GM19372 (cell line): ENCODE measurements at regions not wholly inside any gene's neighbourhood (a gene's known extent, or its start where the extent isn't known, plus 50 kb on each side); places are given as distances from the start of the nearest gene placed in this dataset.

Source experiments
- ATAC-seq: cut with Tn5 transposase; IDR thresholded peaks from one replicate; pipeline ENCODE4 v1.9.1; 2021; ENCODE audit warnings: mild to moderate bottlenecking, low read depth, moderate library complexity; ENCODE audit not compliant: unreplicated experiment

DNA sequence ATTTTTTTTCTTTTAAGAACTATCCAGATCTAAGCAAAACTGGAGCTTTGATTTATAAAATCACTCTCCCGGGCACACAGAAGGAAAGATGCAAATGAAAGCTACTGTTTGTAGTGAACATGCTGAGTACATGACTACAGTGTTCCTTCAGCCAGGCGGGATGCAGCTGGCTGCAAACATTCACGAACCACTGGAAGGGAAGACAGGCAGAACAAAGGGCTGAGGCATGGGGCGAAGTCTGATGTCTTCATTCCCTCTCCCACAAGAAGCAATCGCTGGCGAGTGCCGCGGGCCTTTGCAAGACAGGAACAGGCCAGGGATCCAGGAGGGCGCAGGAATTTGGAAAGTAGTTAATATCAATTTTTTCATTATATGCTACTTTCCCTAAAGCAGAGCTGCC, 257.9 kb upstream of the AJAP1 start:
- no peak for ATAC-seq

DNA sequence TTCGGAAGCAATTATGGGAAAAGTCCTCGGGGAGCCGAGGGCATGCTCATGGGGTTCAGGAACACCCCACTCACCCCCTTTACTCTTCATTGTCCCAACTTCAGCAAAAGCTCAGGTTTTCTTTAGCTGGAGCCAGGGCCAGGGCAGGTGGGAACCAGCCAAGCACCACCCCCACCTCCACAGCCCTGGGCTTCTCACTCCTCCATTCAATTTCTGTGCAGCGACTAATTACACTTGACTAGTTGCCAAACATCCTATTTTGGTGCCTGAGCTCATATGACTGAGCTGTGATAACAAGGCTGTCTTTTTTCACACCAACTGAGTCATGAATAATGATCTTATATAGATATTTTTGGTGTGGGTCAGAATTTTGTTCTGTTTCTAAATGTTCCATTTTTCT, 257.2 kb upstream of the AJAP1 start:
- ATAC-seq, result no peak

DNA sequence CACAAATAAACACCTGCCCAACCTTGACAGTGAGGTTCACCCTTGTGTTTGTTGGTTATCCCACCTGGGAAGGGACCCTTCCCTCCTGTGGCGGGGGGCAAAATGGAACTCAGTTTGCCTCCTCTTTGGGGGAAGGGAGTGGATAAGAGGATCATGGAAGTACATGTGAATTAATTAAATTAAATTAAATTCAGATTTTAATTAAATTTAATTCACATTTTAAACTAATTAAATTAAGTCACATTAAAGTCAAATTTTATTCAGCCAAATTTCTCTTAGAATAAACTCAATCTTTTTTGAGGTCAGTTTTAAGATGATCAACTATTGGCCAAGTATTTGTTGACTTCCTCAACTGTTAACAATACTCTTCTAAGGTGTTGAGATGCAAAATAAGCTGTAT, 252.4 kb upstream of the AJAP1 start:
- no peak for ATAC-seq

DNA sequence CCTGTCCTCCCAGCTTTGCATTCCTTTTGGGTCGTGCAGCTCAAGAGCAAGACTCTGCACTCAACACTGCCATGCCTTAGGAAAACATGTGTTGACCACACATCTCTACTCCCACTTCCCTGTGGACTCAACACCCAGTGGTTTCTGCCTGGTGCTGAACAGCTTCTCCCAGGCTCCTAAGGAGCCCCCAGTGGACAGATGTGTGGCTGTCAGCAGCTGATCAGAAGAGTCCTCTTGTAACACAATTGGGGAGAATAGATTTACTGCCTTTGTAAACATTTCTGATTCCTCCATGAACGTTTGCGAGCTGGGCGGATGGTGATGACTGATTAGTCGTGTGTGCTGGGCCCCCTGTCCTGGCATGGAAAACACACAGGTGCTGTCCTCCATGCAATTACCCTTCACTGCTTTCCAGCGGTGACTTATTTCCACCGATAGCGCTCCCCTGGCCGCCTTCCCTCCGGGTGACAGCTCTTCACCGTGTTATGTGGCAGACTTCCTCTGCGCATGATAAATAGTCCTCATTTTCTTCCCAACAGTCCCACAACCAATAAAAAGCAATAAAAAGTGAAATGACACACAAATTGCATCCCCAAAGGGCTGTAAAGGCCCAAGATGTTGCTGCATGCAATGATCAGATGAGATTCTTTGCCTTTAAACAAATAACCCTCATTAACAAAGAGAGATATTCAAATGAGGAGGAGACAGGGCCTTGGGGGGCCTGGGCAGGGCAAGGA, 249.4 kb upstream of the AJAP1 start:
- no peak for ATAC-seq

DNA sequence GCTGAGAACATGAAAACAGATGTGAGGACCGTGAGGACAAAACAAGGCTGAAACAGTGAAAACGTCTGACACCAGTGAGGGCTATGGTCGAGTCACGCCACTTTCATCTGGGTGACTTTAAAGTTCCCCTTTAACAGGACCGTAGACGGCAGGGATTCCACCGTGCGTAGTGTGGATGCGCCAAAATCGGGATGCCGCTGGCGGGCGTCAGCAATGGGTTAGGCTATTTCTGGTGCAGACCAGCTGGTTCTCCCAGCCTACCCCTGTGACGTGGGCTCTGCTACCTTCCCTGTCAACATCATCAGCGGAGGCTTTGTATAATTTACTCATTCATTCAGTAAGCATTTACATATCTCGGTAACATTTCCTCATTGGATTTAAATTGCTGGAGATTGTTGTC, 246.6 kb upstream of the AJAP1 start:
- no peak for ATAC-seq

DNA sequence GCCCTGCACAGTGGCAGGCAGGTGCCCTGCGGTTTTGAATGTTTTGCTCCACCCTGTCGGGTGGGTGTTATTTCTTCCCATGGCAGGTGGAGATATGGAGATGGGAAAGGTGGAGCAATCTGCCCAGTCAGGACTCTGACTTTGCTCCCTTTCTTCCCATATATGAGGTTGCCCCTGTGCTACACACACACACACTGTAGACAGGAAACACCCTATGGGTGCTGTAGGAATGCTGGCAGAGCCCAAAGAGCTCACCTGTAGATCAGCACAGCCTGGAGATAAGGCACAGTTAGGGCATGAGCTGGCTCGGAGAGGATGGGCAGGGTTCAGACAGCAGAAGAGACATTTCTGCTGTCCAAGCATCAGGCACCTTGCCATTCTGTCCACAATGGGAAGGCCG, 246.0 kb upstream of the AJAP1 start:
- no peak for ATAC-seq

DNA sequence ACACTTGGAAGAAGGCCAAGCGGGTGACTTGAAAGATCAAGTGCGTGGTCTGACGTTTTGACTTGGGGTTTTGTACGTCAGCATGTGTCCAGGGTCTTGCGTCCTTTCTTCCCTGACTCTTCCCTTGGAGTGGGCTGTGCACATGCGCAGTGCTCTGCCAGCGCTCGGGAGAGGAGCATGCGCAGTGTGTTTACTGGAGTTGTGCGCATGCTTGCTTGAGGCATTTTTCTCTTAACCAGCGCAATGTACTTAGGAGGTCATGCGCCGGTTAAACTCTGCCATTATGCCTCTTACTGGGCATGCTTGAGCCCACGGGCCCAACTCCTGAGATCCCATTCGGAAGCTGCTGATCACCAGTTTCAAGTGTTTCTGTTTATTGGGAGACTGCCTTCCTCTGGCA, 242.5 kb upstream of the AJAP1 start:
- ATAC-seq, result no peak

DNA sequence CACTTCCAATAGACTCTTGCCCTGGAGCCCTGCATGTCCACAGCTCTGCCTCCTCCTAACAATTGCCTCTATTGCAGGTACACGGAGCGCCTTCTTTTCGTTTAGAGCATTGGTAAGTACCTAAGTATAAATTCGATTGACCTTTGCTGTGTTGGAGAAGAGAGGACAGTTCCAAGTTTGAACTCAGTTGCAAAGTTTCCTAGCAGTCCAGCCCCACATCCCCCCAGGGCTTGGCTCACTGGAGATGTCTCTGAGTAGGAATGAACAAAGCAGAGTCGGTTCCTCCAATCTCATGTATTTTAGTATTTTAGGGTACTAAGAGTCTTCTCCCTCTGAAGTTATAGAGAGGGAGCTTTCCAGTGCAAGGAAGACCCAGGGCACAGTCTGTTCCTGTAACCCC, 238.9 kb upstream of the AJAP1 start:
- ATAC-seq, result no peak

DNA sequence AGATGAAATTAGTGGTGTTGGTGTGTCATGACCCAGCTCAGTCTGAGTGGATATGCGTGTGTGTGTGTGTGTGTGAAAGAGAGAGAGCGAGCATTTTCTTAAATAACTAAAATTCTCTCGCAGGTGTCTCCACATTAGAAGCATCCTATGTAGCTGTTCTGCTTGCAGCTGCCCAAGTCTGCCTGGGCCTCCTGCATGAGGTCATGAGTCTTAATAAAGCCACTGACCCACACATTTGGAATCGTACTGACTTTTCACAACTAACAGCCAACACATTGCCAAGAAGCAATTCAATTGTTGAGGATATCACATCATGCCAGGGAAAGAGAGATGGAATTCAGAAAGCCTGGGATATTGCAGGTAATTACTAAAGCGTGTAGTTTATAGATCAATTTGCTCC, 238.2 kb upstream of the AJAP1 start:
- ATAC-seq, result no peak

DNA sequence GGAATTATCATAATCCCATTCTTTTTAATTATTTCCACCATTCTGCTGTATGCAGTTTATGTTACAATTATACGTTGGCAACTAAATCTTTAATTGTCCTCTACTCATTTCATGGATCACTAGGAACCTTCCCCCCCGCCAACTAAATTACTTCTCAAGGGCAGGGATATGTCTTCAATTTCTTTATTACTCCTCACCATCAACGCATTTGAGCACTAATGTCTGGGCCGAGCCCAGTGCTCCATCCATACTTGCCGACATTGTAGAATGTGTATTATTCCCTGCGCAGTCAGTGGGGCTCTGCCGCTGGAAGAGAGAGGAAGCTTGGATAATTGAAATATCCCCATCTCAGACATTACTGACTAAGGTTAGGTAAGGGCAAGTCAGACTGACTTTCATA, 236.4 kb upstream of the AJAP1 start:
- no peak for ATAC-seq

DNA sequence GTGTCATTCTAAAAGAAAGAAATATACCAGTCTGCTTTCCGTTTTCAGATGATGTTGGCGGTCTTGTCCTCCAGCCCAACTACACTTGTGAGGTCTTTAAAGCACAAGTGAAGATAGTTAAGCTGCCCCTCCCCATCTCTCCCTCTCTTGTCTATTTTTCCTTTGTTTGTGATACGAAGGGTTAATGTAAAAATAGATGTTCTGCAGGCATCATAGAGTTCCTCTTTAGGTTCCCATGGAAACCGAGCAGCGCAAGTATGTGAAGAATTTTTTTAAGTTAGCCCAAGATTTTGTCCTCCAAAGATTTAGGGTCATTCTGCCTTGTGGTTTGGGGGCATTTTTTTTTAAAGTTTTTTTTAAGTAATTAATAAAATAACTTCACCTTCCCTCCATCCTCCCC, 232.4 kb upstream of the AJAP1 start:
- no peak for ATAC-seq

DNA sequence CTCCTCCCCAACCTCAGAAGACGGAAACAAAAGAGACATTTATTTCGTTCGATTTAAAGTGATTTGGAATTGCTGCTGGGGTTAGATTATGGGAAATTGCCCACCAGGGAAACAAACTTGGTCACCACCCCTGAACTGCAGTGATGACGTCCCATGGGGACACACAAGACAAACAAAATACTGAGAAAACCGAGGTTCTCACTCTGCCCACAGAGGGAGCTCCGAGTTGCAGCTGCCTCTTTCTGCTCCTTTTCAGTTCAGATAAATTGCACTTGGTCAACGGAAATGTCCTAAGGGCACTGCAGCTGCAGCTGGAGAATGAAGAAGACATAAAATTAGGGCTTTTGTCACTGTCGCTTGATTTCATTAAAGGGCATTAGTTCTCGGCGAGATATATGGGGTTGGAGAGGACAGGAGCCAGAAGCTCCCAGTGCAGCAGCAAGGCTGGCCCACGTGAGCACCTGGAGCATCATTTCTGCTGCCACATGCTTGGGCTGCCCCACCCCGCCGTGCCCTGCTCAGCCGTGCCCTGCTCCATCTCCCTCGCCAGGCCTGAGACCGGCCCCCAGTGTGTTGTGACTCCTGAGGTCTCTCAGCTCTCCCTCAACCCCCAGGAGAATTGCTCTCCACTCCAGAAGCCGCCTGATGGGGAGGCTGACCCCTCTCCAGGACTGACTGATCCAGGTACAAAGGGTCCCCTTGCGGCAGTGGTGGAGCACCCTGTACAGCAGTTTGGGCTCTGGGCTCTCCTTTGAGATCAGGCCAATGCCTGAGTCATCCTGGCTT, 231.7 kb upstream of the AJAP1 start:
- no peak for ATAC-seq

DNA sequence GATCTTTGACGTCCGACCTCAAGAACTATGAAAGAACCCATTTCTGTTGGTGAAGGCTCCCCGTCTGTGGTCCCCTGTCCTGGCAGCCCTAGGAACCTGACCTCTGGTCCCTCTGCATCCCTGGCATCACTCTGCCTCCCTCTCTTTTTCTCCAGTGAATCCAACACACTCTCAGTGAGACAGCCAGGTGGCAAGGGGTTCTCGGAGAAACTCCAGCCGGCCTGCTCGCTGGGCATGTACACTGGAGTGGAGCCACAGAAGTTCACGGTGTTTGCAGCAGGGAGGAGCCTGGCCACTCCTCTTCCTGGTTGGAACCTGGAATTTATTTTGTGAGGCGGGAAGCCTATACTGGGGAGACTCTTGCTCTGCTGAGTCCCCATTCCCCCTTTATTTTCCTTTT, 230.2 kb upstream of the AJAP1 start:
- no peak for ATAC-seq

DNA sequence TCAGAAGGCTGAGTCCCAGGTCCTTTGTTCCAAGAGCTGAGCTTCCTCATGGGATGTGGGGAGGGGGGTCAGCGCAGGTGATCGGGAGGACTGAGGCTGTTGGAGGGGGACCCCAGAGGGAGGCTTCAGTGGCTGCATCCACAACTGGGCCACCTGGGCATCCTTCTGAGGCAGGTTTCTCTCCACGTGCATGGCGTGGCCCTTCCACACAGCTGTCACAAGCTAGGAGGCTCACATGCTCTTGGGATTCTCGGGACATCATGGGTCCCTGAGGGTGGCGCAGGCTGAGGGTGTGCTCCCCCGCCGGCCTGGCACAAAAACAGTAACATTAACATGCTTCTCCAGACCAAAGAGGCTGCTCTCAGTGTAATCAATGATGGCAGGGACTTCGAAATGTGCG, 229.6 kb upstream of the AJAP1 start:
- no peak for ATAC-seq

DNA sequence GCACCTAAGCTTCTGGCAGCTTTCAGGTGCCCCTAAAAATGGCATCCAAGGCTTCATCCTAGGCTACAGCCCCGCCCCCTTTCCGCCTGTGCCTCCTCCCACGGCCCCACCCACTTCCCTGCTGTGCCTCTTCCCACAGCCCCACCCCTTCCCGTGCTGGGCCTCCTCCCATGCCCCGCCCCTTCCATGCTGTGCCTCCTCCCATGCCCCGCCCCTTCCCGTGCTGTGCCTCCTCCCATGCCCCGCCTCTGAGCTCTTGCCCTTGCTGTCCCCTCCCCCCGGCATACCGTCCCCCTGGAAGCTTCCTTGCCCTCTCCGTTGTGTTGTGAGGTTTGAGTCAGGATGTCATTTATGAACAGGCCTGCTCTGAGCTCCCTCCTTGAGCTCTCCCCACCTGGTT, 228.5 kb upstream of the AJAP1 start:
- ATAC-seq, result no peak

DNA sequence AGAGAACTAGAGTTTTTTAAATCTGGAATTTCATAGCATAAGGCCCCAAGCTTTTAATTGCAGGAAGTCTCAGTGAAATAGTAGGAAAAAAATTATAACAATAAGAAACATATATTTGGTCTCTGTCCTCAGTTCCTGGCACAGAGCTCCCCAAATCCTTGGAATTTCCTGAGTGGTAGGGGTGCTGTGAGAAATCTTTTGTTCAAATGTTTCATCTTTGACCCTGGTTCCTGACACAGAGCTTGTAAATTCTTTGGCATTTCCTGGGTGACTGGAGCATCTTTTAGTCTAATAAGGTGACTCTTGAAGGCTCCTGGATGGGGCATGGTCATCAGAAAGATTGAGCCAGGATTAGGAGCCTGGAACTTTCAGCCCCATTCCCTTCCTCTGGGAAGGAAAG, 225.7 kb upstream of the AJAP1 start:
- no peak for ATAC-seq

DNA sequence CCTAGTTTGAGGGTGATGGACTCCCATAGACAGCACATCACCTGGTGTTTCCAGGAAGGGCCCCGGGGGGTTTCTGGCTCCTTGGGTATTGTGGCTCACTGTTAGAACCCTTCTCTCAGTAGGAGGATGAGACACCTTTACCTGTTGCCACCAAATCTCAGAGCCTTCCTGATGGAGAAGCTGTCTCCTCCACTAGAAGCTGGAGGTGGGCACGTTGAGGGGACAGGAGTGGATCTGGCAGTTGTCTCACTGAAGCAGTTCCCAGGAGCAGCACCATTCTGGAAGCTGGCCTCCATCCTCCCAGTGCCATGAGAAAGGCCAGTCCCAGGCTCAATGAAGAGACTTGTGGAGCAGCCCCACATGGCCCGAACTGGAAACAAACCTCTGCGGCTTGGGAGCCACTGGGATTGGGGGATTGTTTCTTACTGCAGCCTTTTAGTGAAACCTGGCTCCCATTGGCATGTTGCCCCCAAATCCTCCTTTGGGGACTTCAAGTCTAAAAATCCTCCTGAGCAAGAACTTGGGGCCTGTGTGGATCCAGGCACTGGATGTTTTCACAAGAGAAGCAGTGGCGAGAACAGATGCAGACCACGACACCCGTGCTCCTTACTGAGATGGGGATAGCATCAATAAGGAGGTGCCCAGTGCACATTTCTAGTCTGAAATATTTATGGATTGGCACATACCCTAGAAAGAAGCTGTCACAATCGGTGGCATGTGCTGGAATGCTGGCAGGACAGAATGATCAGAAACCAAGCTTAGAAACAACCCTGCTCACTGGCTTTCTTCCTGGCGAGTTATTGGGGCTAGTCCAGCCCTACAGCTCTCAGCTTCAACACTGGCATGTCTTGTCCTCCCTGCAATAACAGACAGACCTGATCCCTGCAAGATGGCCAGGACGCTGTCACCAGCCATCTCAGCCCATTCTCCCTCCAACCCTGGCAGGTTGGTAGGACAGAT, 223.7 kb upstream of the AJAP1 start:
- no peak for ATAC-seq

DNA sequence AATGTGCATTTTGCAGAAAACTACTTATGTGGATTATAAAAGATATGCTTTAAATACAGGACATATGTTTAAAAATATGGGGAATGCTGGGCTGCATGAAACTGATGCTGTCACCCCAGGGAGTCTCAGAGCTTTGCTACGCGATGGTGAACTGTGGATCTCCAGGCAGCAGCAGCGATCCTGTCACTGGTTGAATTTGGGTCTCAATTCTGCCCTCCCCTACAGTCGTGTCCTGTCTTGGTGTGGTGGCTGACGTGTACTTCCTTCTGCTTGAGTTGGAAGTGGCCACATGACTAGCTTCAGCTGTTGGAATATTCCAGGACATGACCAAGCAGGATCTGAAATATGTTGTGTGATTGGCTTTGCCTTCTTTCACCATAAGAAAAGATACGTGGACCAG, 222.9 kb upstream of the AJAP1 start:
- no peak for ATAC-seq

DNA sequence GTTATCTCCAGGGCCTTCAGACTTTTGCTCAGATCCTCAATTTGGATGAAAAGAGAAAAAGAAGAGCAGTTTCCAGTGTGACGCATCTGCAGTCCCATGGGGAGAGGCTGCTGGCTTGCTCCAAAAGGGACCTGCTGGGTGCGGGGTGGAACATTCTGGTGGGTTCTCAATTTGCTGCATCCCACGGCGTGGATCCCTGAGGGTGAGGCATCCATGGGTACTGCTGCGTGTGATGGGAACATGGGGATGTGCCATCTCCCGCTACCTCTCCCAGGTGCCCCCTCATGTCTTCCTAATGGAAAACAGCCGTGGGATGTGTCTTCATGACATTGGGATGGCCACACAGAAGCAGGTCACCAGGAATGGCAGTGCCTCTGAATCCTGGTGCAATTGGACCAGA, 221.3 kb upstream of the AJAP1 start:
- ATAC-seq, result no peak

DNA sequence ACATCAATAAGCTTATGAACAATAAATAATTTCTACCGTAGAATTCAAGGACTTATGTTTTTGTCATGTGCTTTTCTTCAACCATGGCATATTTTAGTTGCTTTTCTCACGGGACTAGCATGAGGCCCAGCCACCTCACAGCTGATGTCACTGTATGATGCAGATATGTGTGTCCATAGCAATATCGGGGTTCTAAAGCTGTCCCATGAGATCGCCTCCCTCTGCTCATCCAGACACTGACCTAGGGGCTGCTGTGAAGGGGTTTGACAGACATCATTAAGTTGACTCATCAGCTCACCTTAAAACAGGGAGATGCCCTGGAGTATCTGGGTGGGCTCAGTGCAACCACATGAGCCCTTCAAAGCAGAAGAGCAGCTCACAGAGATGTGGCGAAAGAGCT, 210.3 kb upstream of the AJAP1 start:
- no peak for ATAC-seq

DNA sequence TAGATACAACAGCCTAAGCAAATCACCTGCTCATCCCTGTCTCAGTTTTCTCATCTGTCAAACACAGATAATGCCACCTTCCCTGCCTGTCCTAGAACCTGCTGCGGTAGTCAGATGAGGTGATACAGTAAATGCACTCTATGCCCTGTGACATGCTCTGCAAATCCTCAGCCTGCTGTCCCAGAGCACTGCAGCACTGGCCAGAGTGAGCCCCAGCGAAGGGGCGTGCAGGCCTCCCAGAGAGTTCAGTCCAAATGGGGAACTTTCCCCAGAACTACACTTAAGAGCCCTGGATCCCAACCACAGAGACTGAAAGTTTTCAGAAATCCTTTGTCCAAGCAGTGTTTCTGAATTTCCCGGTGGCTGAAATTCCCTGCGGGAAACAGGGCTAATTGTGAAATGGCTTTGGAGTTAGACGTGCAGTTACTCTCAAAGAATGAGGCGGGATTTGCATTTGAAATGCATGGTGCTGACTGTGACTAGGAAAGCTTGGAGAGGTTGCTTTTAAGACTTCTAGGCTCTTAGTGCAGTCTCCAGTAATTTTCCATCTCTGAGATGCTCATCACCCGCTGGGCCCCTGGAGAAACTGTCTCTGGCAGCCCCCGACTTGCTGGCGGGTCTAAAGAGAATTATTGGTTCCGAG, 206.5 kb upstream of the AJAP1 start:
- ATAC-seq, result no peak
